ENCODE measurements at regions not wholly inside any gene's neighbourhood (a gene's known extent, or its start where the extent isn't known, plus 50 kb on each side); places are given as distances from the start of the nearest gene placed in this dataset.

DNA sequence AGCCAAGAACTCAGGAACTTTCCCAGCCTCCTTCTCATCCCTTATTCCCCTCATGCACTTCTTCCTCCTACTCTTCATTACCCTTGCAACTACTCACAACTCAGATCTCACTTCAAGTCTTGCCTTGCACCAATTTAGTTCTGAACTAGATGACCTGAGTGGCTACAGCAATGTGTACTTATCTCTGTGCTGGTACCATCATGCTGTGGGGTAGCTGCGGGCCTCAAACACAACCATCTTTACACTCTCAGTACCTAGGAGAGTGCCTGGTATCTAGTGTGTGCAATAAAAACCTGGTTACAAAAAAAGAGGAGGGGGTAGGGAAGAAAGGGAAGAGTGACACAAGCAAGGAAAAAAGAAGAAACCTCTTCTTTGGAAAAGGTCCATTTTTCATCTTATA is 219.0 kb downstream of the SPTSSA start:
- Histone ChIP-seq H3K4me3 (ENCODE audit: low read depth, low read length) (no peak overlapping the region), H3K36me3 (ENCODE audit: control insufficient read depth, insufficient read depth, low read length) (no peaks in the 10 kb centered on the region), H3K9ac (ENCODE audit: low read length) (no peak overlapping the region), H3K4me1 (ENCODE audit: control insufficient read depth, insufficient read depth, low read length) (no peaks in the 10 kb centered on the region), H3K9me3 (ENCODE audit: control insufficient read depth, insufficient read depth, low read depth, low read length) (no peaks in the 10 kb centered on the region), H3K27ac (ENCODE audit: low read depth, low read length) (no peak overlapping the region), H3K27me3 (ENCODE audit: control insufficient read depth, insufficient read depth, low read length) (no peaks in the 10 kb centered on the region)

DNA sequence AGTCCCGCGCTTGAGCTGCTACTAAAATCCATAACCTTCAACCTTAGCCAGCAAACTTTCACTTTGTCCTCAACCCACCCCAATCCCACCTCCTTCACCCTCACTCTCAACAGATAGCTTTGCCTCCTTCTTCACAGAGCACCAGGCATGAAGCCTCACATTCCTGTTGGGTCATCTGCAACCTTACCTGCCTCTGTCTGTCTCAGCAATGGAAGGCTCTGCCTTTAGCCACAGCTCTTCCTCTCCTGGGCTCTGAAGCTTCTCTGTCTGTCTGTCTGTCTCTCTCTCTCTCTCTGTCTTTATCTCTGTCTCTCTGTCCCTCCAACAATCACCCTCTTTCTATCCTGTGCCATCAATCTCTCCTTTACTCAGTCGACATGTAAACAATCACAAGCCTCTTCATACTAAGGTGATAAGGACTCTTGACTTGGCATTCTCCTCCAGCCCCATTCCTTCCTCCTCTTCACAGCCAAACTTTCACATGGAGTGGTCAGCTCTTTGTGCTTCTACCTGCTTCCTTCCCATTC is 220.8 kb downstream of the SPTSSA start:
- Histone ChIP-seq H3K27me3 (ENCODE audit: control insufficient read depth, insufficient read depth, low read length) (no peaks in the 10 kb centered on the region), H3K36me3 (ENCODE audit: control insufficient read depth, insufficient read depth, low read length) (no peaks in the 10 kb centered on the region), H3K9me3 (ENCODE audit: control insufficient read depth, insufficient read depth, low read depth, low read length) (no peaks in the 10 kb centered on the region), H3K4me3 (ENCODE audit: low read depth, low read length) (no peak overlapping the region), H3K27ac (ENCODE audit: low read depth, low read length) (no peak overlapping the region), H3K4me1 (ENCODE audit: control insufficient read depth, insufficient read depth, low read length) (no peaks in the 10 kb centered on the region), H3K9ac (ENCODE audit: low read length) (no peak overlapping the region)

DNA sequence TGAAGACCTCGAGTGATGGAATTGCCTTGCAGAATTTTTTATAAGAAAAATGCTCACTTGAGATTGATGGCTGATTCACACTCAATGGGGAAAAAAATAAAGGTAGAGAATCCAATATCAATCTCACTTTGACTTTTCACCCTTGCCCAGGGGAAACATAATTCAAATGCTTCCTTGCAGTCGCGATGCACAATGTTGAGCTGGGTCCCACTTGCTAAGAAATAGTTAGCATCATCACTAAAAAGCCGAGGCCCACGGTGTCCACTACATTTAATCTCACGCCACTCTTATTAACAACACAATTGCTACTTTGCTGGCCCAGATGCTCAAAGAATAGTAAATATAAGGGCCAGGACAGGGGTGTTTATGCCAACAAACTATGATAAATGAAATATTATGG is 223.4 kb downstream of the SPTSSA start:
- Histone ChIP-seq H3K4me3 (ENCODE audit: low read depth, low read length) (no peak overlapping the region), H3K4me1 (ENCODE audit: control insufficient read depth, insufficient read depth, low read length) (no peaks in the 10 kb centered on the region), H3K27ac (ENCODE audit: low read depth, low read length) (no peak overlapping the region), H3K9ac (ENCODE audit: low read length) (no peak overlapping the region), H3K9me3 (ENCODE audit: control insufficient read depth, insufficient read depth, low read depth, low read length) (no peaks in the 10 kb centered on the region), H3K36me3 (ENCODE audit: control insufficient read depth, insufficient read depth, low read length) (no peaks in the 10 kb centered on the region), H3K27me3 (ENCODE audit: control insufficient read depth, insufficient read depth, low read length) (no peaks in the 10 kb centered on the region)

DNA sequence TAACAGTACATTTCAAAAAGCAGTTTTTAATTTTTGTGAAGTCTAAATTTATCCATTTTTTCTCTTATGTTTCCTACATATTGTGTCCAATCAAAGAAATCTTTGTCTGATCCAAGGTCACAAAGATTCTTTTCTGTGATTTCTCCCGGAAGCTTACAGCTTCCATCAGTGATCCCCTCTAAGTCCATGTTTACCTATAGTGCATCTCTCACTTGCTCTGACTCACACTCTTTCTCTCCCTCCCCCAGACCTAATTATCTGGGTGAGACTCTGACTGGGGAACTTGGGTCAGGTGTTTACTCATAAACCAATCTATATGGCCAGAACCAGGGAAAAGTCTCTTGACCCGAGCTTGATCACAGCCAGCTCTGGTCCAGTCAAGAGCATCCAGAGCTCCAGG is 224.4 kb downstream of the SPTSSA start:
- Histone ChIP-seq H3K9ac (ENCODE audit: low read length) (no peak overlapping the region), H3K4me1 (ENCODE audit: control insufficient read depth, insufficient read depth, low read length) (no peaks in the 10 kb centered on the region), H3K27ac (ENCODE audit: low read depth, low read length) (no peak overlapping the region), H3K4me3 (ENCODE audit: low read depth, low read length) (no peak overlapping the region), H3K36me3 (ENCODE audit: control insufficient read depth, insufficient read depth, low read length) (no peaks in the 10 kb centered on the region), H3K27me3 (ENCODE audit: control insufficient read depth, insufficient read depth, low read length) (no peaks in the 10 kb centered on the region), H3K9me3 (ENCODE audit: control insufficient read depth, insufficient read depth, low read depth, low read length) (no peaks in the 10 kb centered on the region)

DNA sequence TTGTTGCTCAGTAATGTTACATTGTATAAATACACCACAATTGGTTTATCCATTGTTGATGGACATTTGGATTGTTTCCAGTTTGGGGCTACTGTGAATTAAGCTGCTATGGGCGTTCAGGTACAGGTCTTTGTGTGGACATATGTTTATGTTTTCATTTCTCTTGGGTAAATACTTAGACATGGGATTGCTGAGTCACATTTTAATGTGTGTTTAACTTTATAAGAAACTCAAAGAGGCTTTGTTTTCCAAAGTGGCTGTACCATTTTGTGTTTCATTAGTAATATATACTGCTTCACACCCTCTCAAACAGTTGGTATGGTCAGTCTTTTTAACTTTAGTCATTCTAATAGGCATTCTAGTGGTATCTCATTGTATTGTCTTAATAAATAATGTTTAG is 225.0 kb downstream of the SPTSSA start:
- H3K4me1 ChIP-seq (ENCODE audit: control insufficient read depth, insufficient read depth, low read length) = no peaks in the 10 kb centered on the region
- H3K9ac ChIP-seq (ENCODE audit: low read length) = no peak overlapping the region
- H3K9me3 ChIP-seq (ENCODE audit: control insufficient read depth, insufficient read depth, low read depth, low read length) = no peaks in the 10 kb centered on the region
- H3K36me3 ChIP-seq (ENCODE audit: control insufficient read depth, insufficient read depth, low read length) = no peaks in the 10 kb centered on the region
- no peak overlapping the region for H3K4me3 ChIP-seq (ENCODE audit: low read depth, low read length)
- H3K27ac ChIP-seq (ENCODE audit: low read depth, low read length) = no peak overlapping the region
- H3K27me3 ChIP-seq (ENCODE audit: control insufficient read depth, insufficient read depth, low read length) = no peaks in the 10 kb centered on the region

DNA sequence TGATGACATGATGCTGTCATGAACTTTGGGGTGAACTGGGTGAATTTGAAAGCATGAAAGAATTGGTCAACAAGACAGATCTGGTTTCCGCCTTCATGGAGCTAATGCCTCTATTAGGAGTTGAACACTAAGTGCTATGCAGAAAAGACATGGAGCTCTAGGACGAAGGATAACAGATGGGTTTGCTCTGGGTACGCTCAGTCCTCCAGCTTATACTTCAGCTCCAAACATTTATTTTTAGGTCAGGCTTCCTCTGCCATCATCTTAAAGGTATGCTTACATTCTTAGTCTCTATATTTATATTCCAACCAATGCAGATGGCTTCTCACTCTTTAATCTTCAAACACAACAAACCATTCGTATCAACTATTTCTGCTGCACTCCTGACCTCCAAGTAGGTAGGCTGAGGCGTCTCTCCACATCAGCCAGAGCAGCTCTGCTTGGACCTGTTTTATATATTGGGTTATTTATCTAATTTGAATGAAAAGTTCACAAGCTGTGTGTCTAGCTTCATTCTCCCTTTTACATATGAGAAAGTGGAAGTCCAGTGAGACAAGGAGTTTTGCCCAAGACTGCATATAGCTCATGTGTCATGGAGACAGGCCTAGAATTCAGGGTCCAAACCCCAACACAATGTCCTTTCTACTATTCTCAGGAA is 226.3 kb downstream of the SPTSSA start:
- no peaks in the 10 kb centered on the region for H3K9me3 ChIP-seq (ENCODE audit: control insufficient read depth, insufficient read depth, low read depth, low read length)
- no peaks in the 10 kb centered on the region for H3K36me3 ChIP-seq (ENCODE audit: control insufficient read depth, insufficient read depth, low read length)
- no peak overlapping the region for H3K9ac ChIP-seq (ENCODE audit: low read length)
- no peaks in the 10 kb centered on the region for H3K27me3 ChIP-seq (ENCODE audit: control insufficient read depth, insufficient read depth, low read length)
- H3K4me1 ChIP-seq (ENCODE audit: control insufficient read depth, insufficient read depth, low read length) = no peaks in the 10 kb centered on the region
- no peak overlapping the region for H3K27ac ChIP-seq (ENCODE audit: low read depth, low read length)
- no peak overlapping the region for H3K4me3 ChIP-seq (ENCODE audit: low read depth, low read length)

DNA sequence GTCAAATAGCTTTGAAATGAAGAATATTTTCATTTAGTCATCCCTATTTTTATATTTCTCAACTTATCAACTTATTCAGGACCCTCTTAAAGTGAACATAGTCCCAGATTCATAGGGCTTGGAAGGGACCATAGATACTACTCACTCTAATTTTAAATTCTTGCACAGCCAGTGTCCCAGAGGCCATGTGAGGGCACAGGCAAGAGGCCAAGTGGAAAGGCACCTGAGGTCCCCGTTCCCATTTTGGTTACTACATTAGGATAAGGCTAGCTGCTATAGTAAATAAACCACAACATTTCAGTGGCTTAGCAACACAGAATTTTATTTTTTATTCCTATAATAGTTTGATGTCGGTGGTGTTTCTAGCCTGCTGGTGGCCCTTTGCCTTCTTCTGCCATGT is 227.8 kb downstream of the SPTSSA start:
- H3K9ac ChIP-seq (ENCODE audit: low read length) = no peak overlapping the region
- H3K4me1 ChIP-seq (ENCODE audit: control insufficient read depth, insufficient read depth, low read length) = no peaks in the 10 kb centered on the region
- no peaks in the 10 kb centered on the region for H3K36me3 ChIP-seq (ENCODE audit: control insufficient read depth, insufficient read depth, low read length)
- no peak overlapping the region for H3K27ac ChIP-seq (ENCODE audit: low read depth, low read length)
- H3K4me3 ChIP-seq (ENCODE audit: low read depth, low read length) = no peak overlapping the region
- H3K27me3 ChIP-seq (ENCODE audit: control insufficient read depth, insufficient read depth, low read length) = no peaks in the 10 kb centered on the region
- no peaks in the 10 kb centered on the region for H3K9me3 ChIP-seq (ENCODE audit: control insufficient read depth, insufficient read depth, low read depth, low read length)

DNA sequence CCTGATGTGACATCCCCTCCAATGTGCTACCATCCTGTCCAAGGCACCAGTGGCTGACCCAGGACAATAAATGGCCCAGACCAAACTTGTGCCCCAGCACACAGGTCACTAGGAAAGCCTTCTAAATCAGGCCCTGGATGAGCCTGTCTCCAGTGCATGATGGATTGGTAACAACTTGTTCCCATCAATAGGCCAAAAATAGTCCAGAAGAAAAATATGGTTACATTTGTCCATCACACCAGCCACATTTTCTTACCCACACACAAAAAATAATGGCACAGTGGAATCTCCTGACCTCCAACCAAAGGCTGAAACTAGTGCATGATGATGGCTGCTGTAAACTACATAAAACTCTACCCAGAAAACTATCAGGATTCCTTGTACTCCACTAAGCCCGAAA is 228.4 kb downstream of the SPTSSA start:
- no peaks in the 10 kb centered on the region for H3K9me3 ChIP-seq (ENCODE audit: control insufficient read depth, insufficient read depth, low read depth, low read length)
- H3K27ac ChIP-seq (ENCODE audit: low read depth, low read length) = no peak overlapping the region
- H3K9ac ChIP-seq (ENCODE audit: low read length) = no peak overlapping the region
- H3K36me3 ChIP-seq (ENCODE audit: control insufficient read depth, insufficient read depth, low read length) = no peaks in the 10 kb centered on the region
- H3K4me3 ChIP-seq (ENCODE audit: low read depth, low read length) = no peak overlapping the region
- H3K4me1 ChIP-seq (ENCODE audit: control insufficient read depth, insufficient read depth, low read length) = peaks cover under 1% of the 10 kb centered on the region; the same call in 1 of the 2 replicates
- no peaks in the 10 kb centered on the region for H3K27me3 ChIP-seq (ENCODE audit: control insufficient read depth, insufficient read depth, low read length)

DNA sequence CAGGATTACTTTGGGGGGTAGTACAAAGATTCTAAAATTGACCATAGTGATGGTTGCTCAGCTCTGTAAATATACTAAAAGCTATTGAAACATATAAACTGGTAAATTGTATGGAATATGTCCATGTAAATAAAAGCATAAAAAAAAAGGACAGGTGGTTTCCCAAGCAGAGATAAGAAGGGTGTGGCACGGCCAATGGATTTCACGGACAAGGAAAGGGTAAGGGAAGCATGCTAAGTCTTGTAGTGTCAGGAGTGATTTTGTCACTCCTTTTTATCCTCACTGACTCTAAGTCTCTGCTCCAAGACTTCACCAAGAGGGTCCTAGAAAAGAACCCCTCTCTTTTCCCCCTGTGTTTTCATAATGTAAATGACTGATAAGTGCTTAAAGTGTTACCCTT is 229.2 kb downstream of the SPTSSA start:
- no peak overlapping the region for H3K9ac ChIP-seq (ENCODE audit: low read length)
- H3K4me3 ChIP-seq (ENCODE audit: low read depth, low read length) = no peak overlapping the region
- 0 out of 2 replicates have a peak, but pooled peaks cover 1% of the 10 kb centered on the region for H3K27me3 ChIP-seq (ENCODE audit: control insufficient read depth, insufficient read depth, low read length)
- peaks cover 4% of the 10 kb centered on the region for H3K4me1 ChIP-seq (ENCODE audit: control insufficient read depth, insufficient read depth, low read length)
- H3K9me3 ChIP-seq (ENCODE audit: control insufficient read depth, insufficient read depth, low read depth, low read length) = no peaks in the 10 kb centered on the region
- H3K27ac ChIP-seq (ENCODE audit: low read depth, low read length) = no peak overlapping the region
- no peaks in the 10 kb centered on the region for H3K36me3 ChIP-seq (ENCODE audit: control insufficient read depth, insufficient read depth, low read length)

DNA sequence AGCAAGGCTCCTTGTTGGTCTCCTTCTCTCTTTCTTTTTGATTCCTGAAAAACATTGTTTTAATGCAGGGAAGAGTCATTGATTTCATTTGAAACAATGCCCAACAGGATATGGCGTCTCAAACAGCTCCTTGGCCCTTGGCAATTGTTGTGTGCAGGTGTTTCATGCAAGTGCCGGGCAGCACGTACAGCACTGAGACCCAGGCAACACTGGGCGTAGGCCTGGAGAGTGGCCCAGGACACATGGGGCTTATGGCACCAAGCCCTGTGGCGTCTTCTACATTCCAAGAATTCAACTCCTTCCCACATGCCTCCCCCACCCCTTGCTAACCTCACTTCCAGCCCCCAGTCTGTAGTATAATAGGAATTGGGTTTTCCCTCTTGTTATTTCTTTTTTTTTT is 230.4 kb downstream of the SPTSSA start:
- Histone ChIP-seq H3K4me3 (ENCODE audit: low read depth, low read length) (no peak overlapping the region), H3K9ac (ENCODE audit: low read length) (no peak overlapping the region), H3K4me1 (ENCODE audit: control insufficient read depth, insufficient read depth, low read length) (peaks cover 5% of the 10 kb centered on the region), H3K27ac (ENCODE audit: low read depth, low read length) (no peak overlapping the region), H3K9me3 (ENCODE audit: control insufficient read depth, insufficient read depth, low read depth, low read length) (no peaks in the 10 kb centered on the region), H3K36me3 (ENCODE audit: control insufficient read depth, insufficient read depth, low read length) (no peaks in the 10 kb centered on the region), H3K27me3 (ENCODE audit: control insufficient read depth, insufficient read depth, low read length) (peaks cover 9% of the 10 kb centered on the region; the same call in 1 of the 2 replicates)

DNA sequence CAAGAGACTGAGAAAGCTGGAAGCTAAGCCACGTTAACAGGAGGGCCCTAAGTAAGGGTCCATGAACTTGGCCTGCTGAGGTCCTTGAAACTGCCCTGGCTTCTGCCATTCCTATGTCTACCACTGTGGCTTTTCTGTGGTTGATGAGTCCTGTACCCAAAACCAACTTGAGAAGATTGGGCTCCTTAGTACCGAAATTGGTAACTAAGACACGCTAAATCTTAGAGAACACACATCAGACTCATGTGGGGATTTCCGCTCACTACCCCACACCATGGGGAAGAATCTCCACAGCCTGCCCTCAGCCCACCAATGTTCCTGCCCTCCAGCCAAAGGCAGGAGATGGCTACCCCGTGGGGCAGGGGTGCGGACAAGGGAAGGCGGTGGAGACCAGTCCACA is 232.9 kb downstream of the SPTSSA start:
- no peak overlapping the region for H3K27ac ChIP-seq (ENCODE audit: low read depth, low read length)
- no peak overlapping the region for H3K9ac ChIP-seq (ENCODE audit: low read length)
- H3K9me3 ChIP-seq (ENCODE audit: control insufficient read depth, insufficient read depth, low read depth, low read length) = no peaks in the 10 kb centered on the region
- no peaks in the 10 kb centered on the region for H3K36me3 ChIP-seq (ENCODE audit: control insufficient read depth, insufficient read depth, low read length)
- peaks cover 9% of the 10 kb centered on the region; the same call in 1 of the 2 replicates for H3K27me3 ChIP-seq (ENCODE audit: control insufficient read depth, insufficient read depth, low read length)
- peaks cover 5% of the 10 kb centered on the region for H3K4me1 ChIP-seq (ENCODE audit: control insufficient read depth, insufficient read depth, low read length)
- no peak overlapping the region for H3K4me3 ChIP-seq (ENCODE audit: low read depth, low read length)
